Panc1 (cell line): ENCODE measurements at regions not wholly inside any gene's neighbourhood (a gene's known extent, or its start where the extent isn't known, plus 50 kb on each side); places are given as distances from the start of the nearest gene placed in this dataset.

Source experiments
- CTCF ChIP-seq: fragments of 450-650 bp; IDR thresholded peaks from 2 replicates; pipeline ENCODE4 v1.5.1; 2017; ENCODE audit warnings: mild to moderate bottlenecking
- POLR2AphosphoS5 ChIP-seq: IDR thresholded peaks from 2 replicates; pipeline ENCODE4 v1.6.1; 2012; ENCODE audit warnings: mild to moderate bottlenecking, low read depth, low read length, moderate library complexity
- REST ChIP-seq, 2 experiments: IDR thresholded peaks; 2 replicates each; pipeline ENCODE4 v1.6.1; 2011 to 2012; ENCODE audit warnings: low read depth in 2 of 2, control low read depth in 1 of 2, low read length in 1 of 2, mild to moderate bottlenecking in 1 of 2, moderate library complexity in 1 of 2; ENCODE audit not compliant: insufficient read depth in 1 of 2
- SIN3A ChIP-seq: IDR thresholded peaks from 2 replicates; pipeline ENCODE4 v1.6.1; 2012; ENCODE audit warnings: low read depth, mild to moderate bottlenecking, low read length, moderate library complexity, borderline replicate concordance; ENCODE audit not compliant: insufficient read depth

GRCh38 chr1:112242470-112242869, 153.5 kb upstream of the CTTNBP2NL start:
- TF ChIP-seq CTCF (no peak), REST (IDR thresholded peaks at IDR 0.05; ENCODE audit: insufficient read depth in 1 of 2, low read depth in 2 of 2, low read length in 1 of 2) (no peak), POLR2AphosphoS5 (no peak), SIN3A (no peak)
